Raji (cell line): ENCODE measurements at regions not wholly inside any gene's neighbourhood (a gene's known extent, or its start where the extent isn't known, plus 50 kb on each side); places are given as distances from the start of the nearest gene placed in this dataset.

Experiments used
- POLR2A ChIP-seq: IDR thresholded peaks from 2 replicates; pipeline ENCODE4 v1.6.1; 2011; ENCODE audit warnings: low read depth, low read length, control low read depth; ENCODE audit not compliant: insufficient read depth

- no peak for TF ChIP-seq POLR2A
These were observed 49.6 kb upstream of the AMZ2 start for GRCh38 chr17:68197997-68198930.
